HUES6 (cell line): ENCODE measurements at regions not wholly inside any gene's neighbourhood (a gene's known extent, or its start where the extent isn't known, plus 50 kb on each side); places are given as distances from the start of the nearest gene placed in this dataset.

Experiments
- H3K27ac ChIP-seq: 2 replicates; pipeline ENCODE4 v1.7.0; 2013; ENCODE audit warnings: low read depth, mild to moderate bottlenecking, low read length, inconsistent platforms
- H3K27me3 ChIP-seq: 2 replicates; pipeline ENCODE4 v1.6.1; 2013; ENCODE audit warnings: low read length; ENCODE audit not compliant: control insufficient read depth, insufficient read depth
- H3K36me3 ChIP-seq: 2 replicates; pipeline ENCODE4 v1.6.1; 2013; ENCODE audit warnings: low read length; ENCODE audit not compliant: control insufficient read depth, insufficient read depth
- H3K4me1 ChIP-seq: 2 replicates; pipeline ENCODE4 v1.6.1; 2013; ENCODE audit warnings: low read length; ENCODE audit not compliant: control insufficient read depth, insufficient read depth
- H3K4me3 ChIP-seq: 2 replicates; pipeline ENCODE4 v1.5.1; 2013; ENCODE audit warnings: low read depth, low read length
- H3K9ac ChIP-seq: one replicate; pipeline ENCODE4 v1.6.1; 2013; ENCODE audit warnings: mild to moderate bottlenecking, low read length
- H3K9me3 ChIP-seq: 2 replicates; pipeline ENCODE4 v1.6.1; 2013; ENCODE audit warnings: low read depth, low read length; ENCODE audit not compliant: control insufficient read depth, insufficient read depth

DNA sequence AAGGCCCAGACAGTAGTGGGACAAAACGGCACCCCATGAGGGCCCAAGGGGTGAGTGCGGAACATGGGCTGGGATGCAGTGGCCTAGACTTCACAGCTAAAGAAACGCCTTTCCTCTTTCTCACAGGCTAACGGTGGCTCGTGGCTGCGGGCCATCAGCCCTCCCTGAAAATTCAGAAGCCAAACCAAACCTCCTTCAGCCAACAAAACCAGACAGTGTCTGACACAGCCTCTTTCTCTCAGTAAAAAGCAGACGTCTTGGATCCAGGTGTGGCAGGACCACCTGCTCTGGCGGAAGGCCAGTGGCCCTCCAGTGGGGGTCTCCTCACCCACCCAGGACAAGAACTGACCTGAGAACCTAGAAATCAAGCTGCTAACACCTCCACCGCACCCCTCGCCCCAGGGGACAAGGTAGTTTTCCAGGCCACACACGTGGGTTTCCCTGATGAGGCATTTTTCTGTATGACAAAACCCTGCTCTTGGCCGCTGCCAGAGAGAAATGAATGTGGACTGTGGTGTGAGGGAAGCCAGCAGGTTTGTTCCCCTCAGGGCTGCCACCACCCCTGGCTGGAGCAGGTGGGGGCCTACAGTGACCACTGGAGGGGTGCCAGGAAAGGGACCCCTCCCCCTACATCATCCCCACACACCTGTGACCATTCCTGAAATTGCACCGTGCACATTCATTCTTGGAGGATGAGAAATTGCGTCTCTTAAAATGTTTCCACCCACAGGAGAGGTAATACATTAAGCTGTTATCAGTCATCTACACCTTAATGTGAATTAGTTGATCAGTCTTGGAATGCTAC is 76.8 kb upstream of the PIM1 start:
- no peaks in the 10 kb centered on the region for H3K36me3 ChIP-seq
- H3K4me3 ChIP-seq = no peak overlapping the region
- H3K4me1 ChIP-seq = peaks cover 16% of the 10 kb centered on the region; the same call in 1 of the 2 replicates
- H3K27ac ChIP-seq = no peak overlapping the region
- no peak overlapping the region for H3K9ac ChIP-seq
- H3K27me3 ChIP-seq = no peaks in the 10 kb centered on the region
- no peaks in the 10 kb centered on the region for H3K9me3 ChIP-seq

- Histone ChIP-seq H3K4me3 (no peak overlapping the region), H3K4me1 (peaks cover 16% of the 10 kb centered on the region; the same call in 1 of the 2 replicates), H3K27ac (no peak overlapping the region), H3K9ac (no peak overlapping the region), H3K36me3 (no peaks in the 10 kb centered on the region), H3K27me3 (no peaks in the 10 kb centered on the region), H3K9me3 (no peaks in the 10 kb centered on the region)
Observed at GRCh38 chr6:37093728-37094069, 76.3 kb upstream of the PIM1 start.

DNA sequence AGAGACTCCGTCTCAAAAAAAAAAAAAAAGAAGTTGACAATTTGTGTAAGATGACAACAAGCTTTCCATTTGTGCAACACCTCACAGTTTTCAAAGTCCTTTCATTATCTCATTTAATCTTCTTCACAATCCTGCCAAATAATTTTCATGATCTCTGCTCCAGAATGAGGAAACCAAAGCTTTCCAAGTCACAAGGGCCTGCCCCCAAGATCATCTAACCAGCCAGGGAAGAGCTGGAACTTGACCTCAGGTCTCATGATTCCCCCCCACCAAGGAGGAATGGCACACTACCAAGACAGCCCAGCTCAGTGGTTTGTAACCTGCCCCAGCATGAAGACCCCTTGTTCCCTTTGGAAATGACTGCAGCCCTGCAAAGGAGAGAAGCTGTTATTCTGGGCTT is 74.0 kb upstream of the PIM1 start:
- no peak overlapping the region for H3K9ac ChIP-seq
- H3K27me3 ChIP-seq = no peaks in the 10 kb centered on the region
- H3K27ac ChIP-seq = no peak overlapping the region
- no peak overlapping the region for H3K4me3 ChIP-seq
- peaks cover 15% of the 10 kb centered on the region for H3K4me1 ChIP-seq
- H3K36me3 ChIP-seq = no peaks in the 10 kb centered on the region
- H3K9me3 ChIP-seq = no peaks in the 10 kb centered on the region

- H3K4me1 ChIP-seq = peaks cover 27% of the 10 kb centered on the region
- H3K36me3 ChIP-seq = no peaks in the 10 kb centered on the region
- H3K9me3 ChIP-seq = no peaks in the 10 kb centered on the region
- no peaks in the 10 kb centered on the region for H3K27me3 ChIP-seq
- H3K9ac ChIP-seq = no peak overlapping the region
- H3K27ac ChIP-seq = no peak overlapping the region
- no peak overlapping the region for H3K4me3 ChIP-seq
Observed at GRCh38 chr6:37097335-37097734, 72.6 kb upstream of the PIM1 start.

DNA sequence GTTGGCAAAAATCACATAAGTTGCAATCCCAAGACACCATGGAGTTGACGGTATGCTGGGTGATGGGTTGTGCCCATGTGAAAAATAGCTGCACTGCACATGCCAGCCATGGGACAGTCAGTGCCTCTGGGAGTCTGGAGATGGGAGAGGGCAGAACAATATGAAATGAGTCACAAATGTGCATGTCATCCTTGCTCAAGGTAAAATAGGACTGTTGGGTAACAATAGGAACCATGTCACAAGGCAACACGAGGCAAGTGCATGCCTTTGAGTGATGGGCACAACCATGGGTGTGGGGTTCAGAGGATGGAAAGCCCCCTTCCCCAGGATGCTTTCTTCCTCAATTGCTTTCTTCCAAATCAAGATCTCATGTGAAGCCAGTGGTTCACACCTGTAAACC is 70.5 kb upstream of the PIM1 start:
- H3K4me1 ChIP-seq = peaks cover 30% of the 10 kb centered on the region
- no peak overlapping the region for H3K27ac ChIP-seq
- no peak overlapping the region for H3K4me3 ChIP-seq
- H3K27me3 ChIP-seq = no peaks in the 10 kb centered on the region
- no peaks in the 10 kb centered on the region for H3K36me3 ChIP-seq
- H3K9ac ChIP-seq = no peak overlapping the region
- H3K9me3 ChIP-seq = no peaks in the 10 kb centered on the region

DNA sequence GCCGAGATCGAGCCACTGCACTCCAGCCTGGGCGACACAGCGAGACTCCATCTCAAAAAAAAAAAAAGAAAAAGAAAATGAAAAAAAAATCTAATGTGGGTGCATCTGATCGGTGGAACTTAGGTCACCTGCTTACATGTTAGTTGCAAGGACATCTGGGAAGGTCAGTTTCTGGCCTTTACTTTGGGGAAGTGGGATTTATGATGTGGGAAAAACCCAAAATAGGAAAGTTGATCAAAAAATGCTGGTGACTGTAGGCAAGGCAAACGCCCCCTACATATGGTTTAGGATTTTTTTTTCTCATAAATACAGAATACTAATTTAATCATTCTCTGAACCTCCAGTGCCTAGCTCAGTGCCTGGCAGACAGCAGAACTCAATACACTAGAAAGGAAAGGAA is 69.2 kb upstream of the PIM1 start:
- Histone ChIP-seq H3K27ac (no peak overlapping the region), H3K4me1 (peaks cover 43% of the 10 kb centered on the region), H3K4me3 (no peak overlapping the region), H3K9me3 (no peaks in the 10 kb centered on the region), H3K9ac (no peak overlapping the region), H3K27me3 (no peaks in the 10 kb centered on the region), H3K36me3 (no peaks in the 10 kb centered on the region)

GRCh38 chr6:37101991-37102298 is 68.0 kb upstream of the PIM1 start:
- Histone ChIP-seq H3K27me3 (no peaks in the 10 kb centered on the region), H3K4me1 (peaks cover 47% of the 10 kb centered on the region), H3K4me3 (peak overlapping the region; percentile 49), H3K36me3 (peaks cover 2% of the 10 kb centered on the region; the same call in 1 of the 2 replicates), H3K27ac (peak overlapping the region; percentile 41; the same call in 1 of the 2 replicates), H3K9ac (peak overlapping the region; percentile 65), H3K9me3 (no peaks in the 10 kb centered on the region)

GRCh38 chr6:37102299-37103168 is 67.4 kb upstream of the PIM1 start:
- Histone ChIP-seq H3K27me3 (no peaks in the 10 kb centered on the region), H3K36me3 (peaks cover 6% of the 10 kb centered on the region; the same call in 1 of the 2 replicates), H3K9ac (peak overlapping the region; percentile 65), H3K4me3 (peak overlapping the region; percentile 49), H3K27ac (peak overlapping the region; percentile 41), H3K4me1 (peaks cover 49% of the 10 kb centered on the region), H3K9me3 (no peaks in the 10 kb centered on the region)

- H3K9me3 ChIP-seq = no peaks in the 10 kb centered on the region
- peaks cover 6% of the 10 kb centered on the region; the same call in 1 of the 2 replicates for H3K36me3 ChIP-seq
- H3K27me3 ChIP-seq = no peaks in the 10 kb centered on the region
- H3K27ac ChIP-seq = peak overlapping the region; percentile 0; the same call in 1 of the 2 replicates
- peak overlapping the region; percentile 49 for H3K4me3 ChIP-seq
- peaks cover 49% of the 10 kb centered on the region for H3K4me1 ChIP-seq
- peak overlapping the region; percentile 15 for H3K9ac ChIP-seq
Observed at GRCh38 chr6:37103169-37104039, 66.5 kb upstream of the PIM1 start.

DNA sequence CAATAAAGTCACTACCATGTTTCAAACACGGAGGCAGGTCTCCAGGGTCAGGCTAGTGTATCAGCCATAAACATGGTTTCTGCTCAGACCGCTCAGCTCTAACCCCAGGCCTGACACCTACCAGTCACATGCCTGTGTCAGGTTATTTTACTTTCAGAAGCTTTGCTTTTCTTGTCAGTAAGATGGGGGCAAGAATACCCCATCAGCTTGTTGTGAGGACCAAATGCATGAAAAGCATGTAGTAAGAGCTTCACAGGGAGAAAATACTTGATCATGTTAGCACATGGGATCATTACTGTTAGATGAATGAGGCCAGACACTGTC is 65.2 kb upstream of the PIM1 start:
- Histone ChIP-seq H3K27ac (no peak overlapping the region; the same call in 1 of the 2 replicates), H3K4me3 (no peak overlapping the region), H3K9ac (no peak overlapping the region), H3K36me3 (peaks cover 12% of the 10 kb centered on the region; the same call in 1 of the 2 replicates), H3K9me3 (no peaks in the 10 kb centered on the region), H3K27me3 (no peaks in the 10 kb centered on the region), H3K4me1 (peaks cover 52% of the 10 kb centered on the region)
